Activated T-cell treated with anti-CD3 and anti-CD28 coated beads, Interleukin-2, amount 50 U/mL, for 24 hours (primary cell): ENCODE measurements at regions not wholly inside any gene's neighbourhood (a gene's known extent, or its start where the extent isn't known, plus 50 kb on each side); places are given as distances from the start of the nearest gene placed in this dataset.

Source experiments
- DNase-seq: peaks from one replicate; pipeline ENCODE4 v3.0.0-alpha.2; 2020
- H3K27ac Mint-ChIP-seq: 2 replicates; pipeline ENCODE4 v1.8.0; 2020; ENCODE audit warnings: mild to moderate bottlenecking, mixed read lengths
- H3K27me3 Mint-ChIP-seq: 2 replicates; pipeline ENCODE4 v1.8.0; 2020; ENCODE audit warnings: mixed read lengths
- H3K36me3 Mint-ChIP-seq: 2 replicates; pipeline ENCODE4 v1.8.0; 2020; ENCODE audit warnings: low read depth, mixed read lengths
- H3K4me1 Mint-ChIP-seq: 2 replicates; pipeline ENCODE4 v1.8.0; 2020; ENCODE audit warnings: low read depth, mixed read lengths
- H3K4me3 Mint-ChIP-seq: 2 replicates; pipeline ENCODE4 v1.8.0; 2020; ENCODE audit warnings: mild to moderate bottlenecking, moderate library complexity, mixed read lengths
- H3K9me3 Mint-ChIP-seq: 2 replicates; pipeline ENCODE4 v1.8.0; 2020; ENCODE audit warnings: mixed read lengths

GRCh38 chr7:42690794-42691639, 220.9 kb downstream of the C7orf25 start:
- Mint-ChIP-seq H3K4me1 (no peaks in the 10 kb centered on the region), H3K4me3 (no peak overlapping the region), H3K36me3 (no peaks in the 10 kb centered on the region), H3K27me3 (peaks cover 1% of the 10 kb centered on the region), H3K9me3 (no peaks in the 10 kb centered on the region), H3K27ac (no peak overlapping the region)
- no peak for DNase-seq

- Mint-ChIP-seq H3K4me1 (no peaks in the 10 kb centered on the region), H3K27me3 (peaks cover 11% of the 10 kb centered on the region), H3K27ac (no peak overlapping the region), H3K4me3 (no peak overlapping the region), H3K36me3 (no peaks in the 10 kb centered on the region), H3K9me3 (no peaks in the 10 kb centered on the region)
- DNase-seq, result no peak
Measured at GRCh38 chr7:42689626-42690025, 222.2 kb downstream of the C7orf25 start.

- Mint-ChIP-seq H3K4me1 (no peaks in the 10 kb centered on the region), H3K4me3 (no peak overlapping the region), H3K27ac (no peak overlapping the region), H3K9me3 (no peaks in the 10 kb centered on the region), H3K27me3 (peaks cover 17% of the 10 kb centered on the region), H3K36me3 (no peaks in the 10 kb centered on the region)
- DNase-seq, result no peak
Measured at GRCh38 chr7:42688056-42688371, 223.9 kb downstream of the C7orf25 start.

GRCh38 chr7:42687211-42688055, 224.4 kb downstream of the C7orf25 start:
- no peak for DNase-seq
- no peak overlapping the region for H3K4me3 Mint-ChIP-seq
- peaks cover 17% of the 10 kb centered on the region for H3K27me3 Mint-ChIP-seq
- H3K9me3 Mint-ChIP-seq, result no peaks in the 10 kb centered on the region
- H3K4me1 Mint-ChIP-seq, result no peaks in the 10 kb centered on the region
- no peak overlapping the region for H3K27ac Mint-ChIP-seq
- H3K36me3 Mint-ChIP-seq, result no peaks in the 10 kb centered on the region

- no peaks in the 10 kb centered on the region for H3K36me3 Mint-ChIP-seq
- no peak for DNase-seq
- no peak overlapping the region for H3K4me3 Mint-ChIP-seq
- H3K9me3 Mint-ChIP-seq, result no peaks in the 10 kb centered on the region
- no peaks in the 10 kb centered on the region for H3K4me1 Mint-ChIP-seq
- H3K27me3 Mint-ChIP-seq, result peaks cover 17% of the 10 kb centered on the region
- H3K27ac Mint-ChIP-seq, result no peak overlapping the region
Measured at GRCh38 chr7:42686594-42687156, 225.2 kb downstream of the C7orf25 start.

GRCh38 chr7:42685911-42686310, 226.0 kb downstream of the C7orf25 start:
- H3K4me1 Mint-ChIP-seq, result no peaks in the 10 kb centered on the region
- no peaks in the 10 kb centered on the region for H3K9me3 Mint-ChIP-seq
- H3K27ac Mint-ChIP-seq, result no peak overlapping the region
- no peaks in the 10 kb centered on the region for H3K36me3 Mint-ChIP-seq
- no peak for DNase-seq
- H3K27me3 Mint-ChIP-seq, result peaks cover 17% of the 10 kb centered on the region
- H3K4me3 Mint-ChIP-seq, result no peak overlapping the region

GRCh38 chr7:42677751-42678699, 233.8 kb downstream of the C7orf25 start:
- no peaks in the 10 kb centered on the region for H3K36me3 Mint-ChIP-seq
- H3K27me3 Mint-ChIP-seq, result no peaks in the 10 kb centered on the region
- H3K4me3 Mint-ChIP-seq, result no peak overlapping the region
- no peak overlapping the region for H3K27ac Mint-ChIP-seq
- no peaks in the 10 kb centered on the region for H3K4me1 Mint-ChIP-seq
- DNase-seq, result no peak
- H3K9me3 Mint-ChIP-seq, result no peaks in the 10 kb centered on the region

GRCh38 chr7:42674541-42674940, 237.3 kb downstream of the C7orf25 start:
- Mint-ChIP-seq H3K9me3 (no peaks in the 10 kb centered on the region), H3K27ac (no peak overlapping the region), H3K36me3 (no peaks in the 10 kb centered on the region), H3K27me3 (no peaks in the 10 kb centered on the region), H3K4me1 (peaks cover 7% of the 10 kb centered on the region), H3K4me3 (no peak overlapping the region)
- DNase-seq, result no peak

- H3K27me3 Mint-ChIP-seq, result no peaks in the 10 kb centered on the region
- no peak overlapping the region for H3K27ac Mint-ChIP-seq
- H3K4me1 Mint-ChIP-seq, result peaks cover 7% of the 10 kb centered on the region
- DNase-seq, result no peak
- H3K36me3 Mint-ChIP-seq, result no peaks in the 10 kb centered on the region
- H3K4me3 Mint-ChIP-seq, result no peak overlapping the region
- H3K9me3 Mint-ChIP-seq, result no peaks in the 10 kb centered on the region
Measured at GRCh38 chr7:42673951-42674350, 237.9 kb downstream of the C7orf25 start.

GRCh38 chr7:42672339-42672999, 239.4 kb downstream of the C7orf25 start:
- H3K9me3 Mint-ChIP-seq, result peaks cover 3% of the 10 kb centered on the region
- no peaks in the 10 kb centered on the region for H3K27me3 Mint-ChIP-seq
- H3K4me1 Mint-ChIP-seq, result peaks cover 7% of the 10 kb centered on the region
- no peak for DNase-seq
- no peak overlapping the region for H3K27ac Mint-ChIP-seq
- no peaks in the 10 kb centered on the region for H3K36me3 Mint-ChIP-seq
- no peak overlapping the region for H3K4me3 Mint-ChIP-seq

- Mint-ChIP-seq H3K27ac (no peak overlapping the region), H3K36me3 (no peaks in the 10 kb centered on the region), H3K4me3 (no peak overlapping the region), H3K27me3 (no peaks in the 10 kb centered on the region), H3K4me1 (peaks cover 7% of the 10 kb centered on the region), H3K9me3 (peaks cover 12% of the 10 kb centered on the region)
- no peak for DNase-seq
Measured at GRCh38 chr7:42671627-42672026, 240.2 kb downstream of the C7orf25 start.

- Mint-ChIP-seq H3K27me3 (no peaks in the 10 kb centered on the region), H3K27ac (no peak overlapping the region)
- DNase-seq, result no peak
Measured at GRCh38 chr7:42666994-42667393, 244.9 kb downstream of the C7orf25 start.

GRCh38 chr7:42662862-42663261, 249.0 kb downstream of the C7orf25 start:
- Mint-ChIP-seq H3K9me3 (peaks cover 25% of the 10 kb centered on the region), H3K36me3 (no peaks in the 10 kb centered on the region), H3K27me3 (no peaks in the 10 kb centered on the region), H3K27ac (no peak overlapping the region), H3K4me3 (no peak overlapping the region), H3K4me1 (no peaks in the 10 kb centered on the region)
- no peak for DNase-seq

More at GRCh38 chr7:42666994-42667393, 244.9 kb downstream of the C7orf25 start:
- Mint-ChIP-seq H3K4me1 (peaks cover 5% of the 10 kb centered on the region), H3K9me3 (peaks cover 20% of the 10 kb centered on the region), H3K36me3 (no peaks in the 10 kb centered on the region), H3K4me3 (no peak overlapping the region)

GRCh38 chr7:42661312-42661711, 250.6 kb downstream of the C7orf25 start:
- H3K36me3 Mint-ChIP-seq, result no peaks in the 10 kb centered on the region
- no peak overlapping the region for H3K27ac Mint-ChIP-seq
- H3K4me1 Mint-ChIP-seq, result no peaks in the 10 kb centered on the region
- H3K27me3 Mint-ChIP-seq, result no peaks in the 10 kb centered on the region
- H3K9me3 Mint-ChIP-seq, result peaks cover 13% of the 10 kb centered on the region
- no peak overlapping the region for H3K4me3 Mint-ChIP-seq
- no peak for DNase-seq
